Uterus (tissue), 2 donors: ENCODE measurements at regions not wholly inside any gene's neighbourhood (a gene's known extent, or its start where the extent isn't known, plus 50 kb on each side); places are given as distances from the start of the nearest gene placed in this dataset.

Source experiments
- POLR2A ChIP-seq, 2 donors: fragments of 450-650 bp; IDR thresholded peaks; one replicate each; pipeline ENCODE4 v1.6.1; 2016; ENCODE audit warnings: antibody characterized with exemption in 2 of 2, mild to moderate bottlenecking in 1 of 2, moderate library complexity in 1 of 2
- TF ChIP-seq, protein P1 (sequence below), 4 experiments: fragments of 200-600 bp in 2 of 4; fragments of 450-650 bp in 2 of 4; sonication (generic) in 2 of 4; IDR thresholded peaks; one replicate each; pipeline ENCODE4 v1.5.1; 2016 to 2019; ENCODE audit warnings: antibody characterized with exemption in 4 of 4, mild to moderate bottlenecking in 2 of 4, moderate library complexity in 1 of 4

DNA sequence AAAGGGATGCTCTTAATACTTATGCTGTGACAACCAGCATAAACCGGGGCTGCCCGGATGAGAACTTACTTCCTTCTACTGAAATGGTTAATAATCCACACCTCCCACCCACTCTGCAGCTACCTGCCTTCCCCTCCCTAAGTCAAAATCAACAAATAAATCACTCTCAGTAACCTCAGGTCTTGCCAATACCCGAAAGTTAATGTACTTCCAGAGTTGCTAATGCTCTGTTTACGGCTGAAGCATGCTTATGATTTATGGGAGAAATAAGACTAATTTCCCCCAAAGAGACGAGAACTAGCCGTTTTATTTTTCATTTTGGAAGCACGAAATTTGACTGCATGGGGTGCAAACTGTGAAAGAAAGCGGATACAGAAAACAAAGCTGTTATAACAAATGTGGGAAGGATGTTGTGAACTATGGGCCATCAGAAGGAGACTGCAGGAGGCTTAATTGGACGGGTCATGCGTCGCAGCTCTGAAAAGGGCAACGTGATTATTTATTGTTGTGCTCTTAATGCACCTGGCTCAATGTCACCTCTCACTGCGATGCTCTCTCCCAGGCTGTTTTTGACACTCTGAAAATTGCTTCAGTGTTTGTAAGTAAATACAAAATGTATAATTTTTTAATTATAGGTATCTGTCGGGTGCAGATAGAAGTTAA, 114.0 kb upstream of the SLC7A1 start:
- TF ChIP-seq, protein P1, sequence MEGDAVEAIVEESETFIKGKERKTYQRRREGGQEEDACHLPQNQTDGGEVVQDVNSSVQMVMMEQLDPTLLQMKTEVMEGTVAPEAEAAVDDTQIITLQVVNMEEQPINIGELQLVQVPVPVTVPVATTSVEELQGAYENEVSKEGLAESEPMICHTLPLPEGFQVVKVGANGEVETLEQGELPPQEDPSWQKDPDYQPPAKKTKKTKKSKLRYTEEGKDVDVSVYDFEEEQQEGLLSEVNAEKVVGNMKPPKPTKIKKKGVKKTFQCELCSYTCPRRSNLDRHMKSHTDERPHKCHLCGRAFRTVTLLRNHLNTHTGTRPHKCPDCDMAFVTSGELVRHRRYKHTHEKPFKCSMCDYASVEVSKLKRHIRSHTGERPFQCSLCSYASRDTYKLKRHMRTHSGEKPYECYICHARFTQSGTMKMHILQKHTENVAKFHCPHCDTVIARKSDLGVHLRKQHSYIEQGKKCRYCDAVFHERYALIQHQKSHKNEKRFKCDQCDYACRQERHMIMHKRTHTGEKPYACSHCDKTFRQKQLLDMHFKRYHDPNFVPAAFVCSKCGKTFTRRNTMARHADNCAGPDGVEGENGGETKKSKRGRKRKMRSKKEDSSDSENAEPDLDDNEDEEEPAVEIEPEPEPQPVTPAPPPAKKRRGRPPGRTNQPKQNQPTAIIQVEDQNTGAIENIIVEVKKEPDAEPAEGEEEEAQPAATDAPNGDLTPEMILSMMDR (IDR thresholded peaks at IDR 0.05), result no peak
- no peak for TF ChIP-seq POLR2A (IDR thresholded peaks at IDR 0.05)
